Prostate gland (tissue), 2 donors: ENCODE measurements at regions not wholly inside any gene's neighbourhood (a gene's known extent, or its start where the extent isn't known, plus 50 kb on each side); places are given as distances from the start of the nearest gene placed in this dataset.
"Not testable (repeated sequence)": the region's sequence is repeated elsewhere in the genome, so short reads cannot be mapped to it uniquely, and the experiment has no call there.

Experiments
- DNase-seq: peaks from one replicate; pipeline ENCODE4 v3.0.0-alpha.2; 2019; ENCODE audit warnings: low spot score
- H3K27ac ChIP-seq, 2 donors: fragments of 200-600 bp; sonication (generic); 2 replicates each; pipeline ENCODE4 v1.5.1; 2017 to 2019
- H3K27me3 ChIP-seq: fragments of 200-600 bp; sonication (generic); replicated peaks from 2 replicates; pipeline ENCODE4 v1.5.1; 2019; ENCODE audit not compliant: insufficient read depth
- H3K36me3 ChIP-seq, 2 donors: fragments of 200-600 bp; sonication (generic); 1 replicate in 1 of 2; 2 replicates in 1 of 2; pipeline versions ENCODE4 v1.5.1 to v1.8.1; 2017 to 2019
- H3K4me1 ChIP-seq: fragments of 200-600 bp; sonication (generic); replicated peaks from 2 replicates; pipeline ENCODE4 v1.5.1; 2019
- H3K4me3 ChIP-seq, 2 donors: fragments of 200-600 bp; sonication (generic); 2 replicates each; pipeline ENCODE4 v1.5.1; 2017 to 2019
- H3K9me3 ChIP-seq: fragments of 200-600 bp; sonication (generic); 2 replicates; pipeline ENCODE4 v1.5.1; 2017
- CTCF ChIP-seq, 4 experiments: fragments of 200-600 bp in 2 of 4; fragments of 450-650 bp in 2 of 4; sonication (generic) in 2 of 4; IDR thresholded peaks; 1 replicate in 3 of 4; 2 replicates in 1 of 4; pipeline ENCODE4 v1.5.1; 2016 to 2019; ENCODE audit warnings: antibody characterized with exemption in 4 of 4, mild to moderate bottlenecking in 2 of 4, moderate library complexity in 2 of 4
- POLR2A ChIP-seq: fragments of 450-650 bp; IDR thresholded peaks from one replicate; pipeline ENCODE4 v1.6.1; 2016; ENCODE audit warnings: antibody characterized with exemption, mild to moderate bottlenecking
- POLR2AphosphoS5 ChIP-seq: sonication (generic); formaldehyde crosslinking; IDR thresholded peaks from one replicate; pipeline ENCODE4 v1.6.1; 2017; ENCODE audit warnings: antibody characterized with exemption
- whole genome bisulfite sequencing: methylation state at CpG from one replicate; pipeline ENCODE4 v1.1.5; 2018; 5-methylcytosine and 5-hydroxymethylcytosine counted together
- intact Hi-C: fragments of 100-400 bp; cut with DNase I; formaldehyde crosslinking; loops from one replicate; pipeline ENCODE4 v1.14.2; 2022

GRCh38 chr12:4829161-4829792 lies 80.4 kb upstream of the KCNA1 start:
- no peak for DNase-seq
- TF ChIP-seq POLR2AphosphoS5 (no peak), CTCF (IDR thresholded peaks at IDR 0.05) (no peak), POLR2A (no peak)

DNA sequence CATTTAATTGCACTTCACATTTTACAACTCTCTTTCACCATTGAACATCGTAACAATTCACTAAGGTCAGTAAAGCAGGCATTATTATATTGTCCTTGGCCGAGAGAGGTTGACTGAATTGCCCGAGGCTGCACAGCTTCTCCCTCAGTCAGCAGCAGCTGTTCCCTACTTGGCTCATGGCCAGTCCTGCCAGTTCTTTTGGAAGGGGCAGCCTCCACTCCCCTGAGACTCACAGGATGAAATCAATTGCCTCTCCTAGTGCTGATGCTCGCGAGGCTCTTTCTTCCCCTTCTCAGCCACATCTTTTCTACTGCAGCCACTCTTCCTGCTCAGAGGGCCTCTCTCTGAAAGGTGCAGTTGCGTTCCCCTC lies 79.9 kb upstream of the KCNA1 start:
- intact Hi-C loops: no loop called here

More at GRCh38 chr12:4829161-4829792, 80.4 kb upstream of the KCNA1 start:
- intact Hi-C loops: no loop called here
- H3K27me3 ChIP-seq: no peaks in the 10 kb centered on the region
- no peaks in the 10 kb centered on the region for H3K36me3 ChIP-seq
- no peak overlapping the region for H3K27ac ChIP-seq
- H3K4me3 ChIP-seq: no peak overlapping the region
- H3K4me1 ChIP-seq: no peaks in the 10 kb centered on the region
- WGBS: 58% methylated on average over 7 of the region's 7 CpGs
- H3K9me3 ChIP-seq: no peaks in the 10 kb centered on the region

GRCh38 chr12:4830556-4831210 lies 79.0 kb upstream of the KCNA1 start:
- H3K4me3 ChIP-seq: no peak overlapping the region
- H3K36me3 ChIP-seq: no peaks in the 10 kb centered on the region
- 63% methylated on average over 18 of the region's 18 CpGs for WGBS
- DNase-seq: no peak
- no peaks in the 10 kb centered on the region for H3K4me1 ChIP-seq
- TF ChIP-seq POLR2AphosphoS5: no peak
- TF ChIP-seq CTCF (IDR thresholded peaks at IDR 0.05): no peak
- TF ChIP-seq POLR2A: no peak
- no peaks in the 10 kb centered on the region for H3K27me3 ChIP-seq
- H3K27ac ChIP-seq: no peak overlapping the region
- intact Hi-C loops: no loop called here
- no peaks in the 10 kb centered on the region for H3K9me3 ChIP-seq

More for the DNA sequence above, 79.9 kb upstream of the KCNA1 start:
- WGBS: 57% methylated on average over 6 of the region's 6 CpGs
- H3K4me1 ChIP-seq: no peaks in the 10 kb centered on the region
- H3K4me3 ChIP-seq: no peak overlapping the region
- no peak for TF ChIP-seq CTCF (IDR thresholded peaks at IDR 0.05)
- H3K27ac ChIP-seq: no peak overlapping the region
- H3K27me3 ChIP-seq: no peaks in the 10 kb centered on the region
- no peaks in the 10 kb centered on the region for H3K36me3 ChIP-seq
- no peak for DNase-seq
- H3K9me3 ChIP-seq: no peaks in the 10 kb centered on the region

DNA sequence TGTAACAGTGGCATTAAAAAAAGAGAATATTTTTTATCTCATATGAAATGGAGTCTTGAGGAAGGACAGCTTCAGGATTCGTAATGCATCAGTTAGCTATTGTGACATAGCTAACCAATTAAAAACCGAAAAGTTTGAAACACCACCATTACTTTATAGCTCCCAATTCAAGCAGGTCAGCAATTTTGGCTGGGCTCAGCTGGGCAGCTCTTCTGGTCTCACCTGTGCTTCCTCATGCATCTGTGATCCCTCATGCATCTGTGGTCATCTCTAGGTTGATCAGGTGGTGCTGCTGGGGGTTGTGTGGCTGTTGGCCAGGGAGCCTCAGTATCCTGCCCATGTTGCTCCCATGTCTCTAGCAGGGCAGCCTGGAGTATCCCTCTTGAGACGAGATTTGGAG lies 76.7 kb upstream of the KCNA1 start:
- Histone ChIP-seq H3K27me3 (no peaks in the 10 kb centered on the region), H3K4me3 (no peak overlapping the region), H3K36me3 (no peaks in the 10 kb centered on the region), H3K4me1 (no peaks in the 10 kb centered on the region), H3K27ac (no peak overlapping the region), H3K9me3 (no peaks in the 10 kb centered on the region)
- intact Hi-C loops: no loop called here
- 98% methylated on average over 3 of the region's 3 CpGs for WGBS
- TF ChIP-seq POLR2AphosphoS5: no peak
- no peak for TF ChIP-seq CTCF (IDR thresholded peaks at IDR 0.05)
- no peak for TF ChIP-seq POLR2A
- DNase-seq: no peak

GRCh38 chr12:4833524-4833923 lies 76.2 kb upstream of the KCNA1 start:
- H3K4me1 ChIP-seq: no peaks in the 10 kb centered on the region
- intact Hi-C loops: no loop called here
- TF ChIP-seq CTCF (IDR thresholded peaks at IDR 0.05) (no peak), POLR2AphosphoS5 (no peak), POLR2A (no peak)
- 81% methylated on average over 3 of the region's 3 CpGs for WGBS
- H3K27me3 ChIP-seq: no peaks in the 10 kb centered on the region
- no peak overlapping the region for H3K4me3 ChIP-seq
- H3K27ac ChIP-seq: no peak overlapping the region
- no peak for DNase-seq
- H3K36me3 ChIP-seq: no peaks in the 10 kb centered on the region
- H3K9me3 ChIP-seq: no peaks in the 10 kb centered on the region

DNA sequence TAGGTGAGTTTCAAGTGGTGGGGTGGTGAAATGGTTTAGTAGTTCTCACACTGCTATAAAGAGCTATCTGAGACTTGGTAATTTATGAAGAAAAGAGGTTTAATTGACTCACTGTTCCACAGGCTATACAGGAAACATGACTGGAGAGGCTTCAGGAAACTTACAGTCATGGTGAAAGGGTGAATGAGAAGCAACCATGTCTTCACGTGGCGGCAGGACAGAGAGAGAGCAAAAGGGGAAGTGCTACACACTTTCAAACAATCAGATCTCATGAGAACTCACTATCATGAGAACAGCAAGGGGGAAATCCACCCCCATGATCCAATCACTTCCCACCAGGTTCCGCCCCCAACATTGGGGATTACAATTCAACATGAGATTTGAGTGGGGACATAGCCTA lies 67.3 kb upstream of the KCNA1 start:
- H3K4me1 ChIP-seq, H3K27ac ChIP-seq, DNase-seq, H3K9me3 ChIP-seq, intact Hi-C loops, H3K36me3 ChIP-seq, H3K27me3 ChIP-seq, H3K4me3 ChIP-seq: not testable (repeated sequence)
- 77% methylated on average over 3 of the region's 3 CpGs for whole genome bisulfite sequencing
